Mesodermal cell (in vitro differentiated cells): ENCODE measurements at regions not wholly inside any gene's neighbourhood (a gene's known extent, or its start where the extent isn't known, plus 50 kb on each side); places are given as distances from the start of the nearest gene placed in this dataset.
"Not testable (repeated sequence)": the region's sequence is repeated elsewhere in the genome, so short reads cannot be mapped to it uniquely, and the experiment has no call there.

Experiments
- H3K27ac ChIP-seq: 2 replicates; pipeline ENCODE4 v1.7.0; 2013; ENCODE audit warnings: mild to moderate bottlenecking, low read depth, low read length, moderate library complexity; ENCODE audit not compliant: severe bottlenecking
- H3K36me3 ChIP-seq: 2 replicates; pipeline ENCODE4 v1.7.1; 2013; ENCODE audit warnings: mild to moderate bottlenecking, low read length, moderate library complexity; ENCODE audit not compliant: control insufficient read depth, insufficient read depth
- H3K4me1 ChIP-seq: one replicate; pipeline ENCODE4 v1.7.1; 2013; ENCODE audit warnings: mild to moderate bottlenecking, low read length; ENCODE audit not compliant: insufficient read depth, control insufficient read depth, poor library complexity, severe bottlenecking
- H3K4me3 ChIP-seq: 2 replicates; pipeline ENCODE4 v1.7.0; 2013; ENCODE audit warnings: low read length, control low read depth, mild to moderate bottlenecking; ENCODE audit not compliant: insufficient read depth, poor library complexity, severe bottlenecking; ENCODE audit errors: extremely low read depth
- H3K9me3 ChIP-seq: 2 replicates; pipeline ENCODE4 v1.7.1; 2013; ENCODE audit warnings: mild to moderate bottlenecking, low read length, moderate library complexity; ENCODE audit not compliant: control insufficient read depth
- WGBS, 2 experiments: methylation state at CpG; one replicate each; pipeline ENCODE4 v1.1.5; 2013; ENCODE audit warnings: missing lambda C conversion rate in 2 of 2; ENCODE audit not compliant: insufficient coverage in 2 of 2; 5-methylcytosine and 5-hydroxymethylcytosine counted together

DNA sequence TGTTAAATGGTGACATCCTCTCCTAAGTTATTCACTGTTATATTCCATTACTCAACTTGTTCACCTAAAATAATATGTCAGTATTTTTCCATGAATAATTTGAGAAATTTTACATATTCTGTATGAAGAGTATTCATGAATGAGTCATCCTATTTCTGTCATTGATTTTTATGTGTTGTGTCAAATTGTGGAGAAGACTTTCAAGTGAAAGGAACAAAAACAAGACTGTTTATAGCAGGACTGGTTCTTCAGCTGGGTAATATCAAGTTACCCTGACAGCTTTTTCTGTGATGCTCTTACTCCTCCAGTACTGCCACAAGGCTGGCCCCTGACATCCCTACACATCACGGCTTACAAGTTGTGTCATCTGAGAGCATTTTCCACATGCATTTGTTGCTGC, 847.7 kb downstream of the NCAM2 start:
- no peaks in the 10 kb centered on the region for H3K36me3 ChIP-seq
- H3K4me1 ChIP-seq, result no peaks in the 10 kb centered on the region
- no peak overlapping the region for H3K4me3 ChIP-seq
- no CpG with 5 or more reads among the region's 1 CpG for WGBS, 2 experiments
- H3K9me3 ChIP-seq, result no peaks in the 10 kb centered on the region
- no peak overlapping the region for H3K27ac ChIP-seq

GRCh38 chr21:21851205-21851604, 853.0 kb downstream of the NCAM2 start:
- no peak overlapping the region for H3K27ac ChIP-seq
- H3K4me3 ChIP-seq, result no peak overlapping the region
- no peaks in the 10 kb centered on the region for H3K4me1 ChIP-seq
- H3K9me3 ChIP-seq, result no peaks in the 10 kb centered on the region
- no peaks in the 10 kb centered on the region for H3K36me3 ChIP-seq

- Histone ChIP-seq H3K9me3 (no peaks in the 10 kb centered on the region), H3K27ac (no peak overlapping the region), H3K36me3 (no peaks in the 10 kb centered on the region), H3K4me3 (no peak overlapping the region), H3K4me1 (no peaks in the 10 kb centered on the region)
- WGBS, 2 experiments, result no CpG with 5 or more reads among the region's 3 CpGs
Measured at GRCh38 chr21:21851657-21852056, 853.4 kb downstream of the NCAM2 start.

- H3K36me3 ChIP-seq, result no peaks in the 10 kb centered on the region
- H3K4me3 ChIP-seq, result no peak overlapping the region
- H3K27ac ChIP-seq, result no peak overlapping the region
- no peaks in the 10 kb centered on the region for H3K9me3 ChIP-seq
- 94 to 100% methylated on average over 1 to 2 of the region's 3 CpGs for WGBS, 2 experiments
- H3K4me1 ChIP-seq, result peaks cover 6% of the 10 kb centered on the region
Measured at GRCh38 chr21:21858502-21859334, 860.5 kb downstream of the NCAM2 start.

GRCh38 chr21:21860888-21861287, 862.7 kb downstream of the NCAM2 start:
- H3K4me3 ChIP-seq, result no peak overlapping the region
- H3K9me3 ChIP-seq, result no peaks in the 10 kb centered on the region
- H3K27ac ChIP-seq, result no peak overlapping the region
- H3K4me1 ChIP-seq, result peaks cover 6% of the 10 kb centered on the region
- WGBS, 2 experiments, result no CpG with 5 or more reads among the region's 2 CpGs
- H3K36me3 ChIP-seq, result no peaks in the 10 kb centered on the region

DNA sequence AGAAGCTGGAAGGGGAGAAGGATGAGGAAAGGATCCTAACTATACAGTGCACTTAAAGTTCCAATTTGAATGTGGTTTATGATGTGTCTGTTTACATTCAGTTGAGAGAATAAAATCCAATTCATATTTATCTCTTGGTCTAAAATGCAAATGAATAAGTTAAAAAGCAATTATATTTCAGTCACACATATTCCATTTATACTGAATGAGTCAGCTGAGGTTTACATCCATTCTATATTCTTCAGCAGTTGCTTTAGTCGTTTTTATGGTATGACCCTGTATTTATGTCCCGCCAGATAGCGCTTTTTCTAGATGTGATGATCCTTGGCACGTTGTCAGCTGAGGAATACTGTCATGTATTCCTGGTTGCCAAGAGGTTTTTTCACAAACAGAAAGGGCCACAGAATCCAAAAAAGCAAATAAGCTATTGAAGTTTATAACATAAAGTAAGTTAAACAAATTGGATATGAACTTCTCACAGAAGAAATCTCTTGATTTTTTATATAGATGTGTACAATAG, 866.2 kb downstream of the NCAM2 start:
- Histone ChIP-seq H3K36me3 (no peaks in the 10 kb centered on the region), H3K4me1 (peaks cover 6% of the 10 kb centered on the region), H3K4me3 (no peak overlapping the region), H3K27ac (no peak overlapping the region), H3K9me3 (no peaks in the 10 kb centered on the region)
- 83% methylated on average over 4 of the region's 4 CpGs; no CpG with 5 or more reads in 1 of the 2 experiments for WGBS, 2 experiments

DNA sequence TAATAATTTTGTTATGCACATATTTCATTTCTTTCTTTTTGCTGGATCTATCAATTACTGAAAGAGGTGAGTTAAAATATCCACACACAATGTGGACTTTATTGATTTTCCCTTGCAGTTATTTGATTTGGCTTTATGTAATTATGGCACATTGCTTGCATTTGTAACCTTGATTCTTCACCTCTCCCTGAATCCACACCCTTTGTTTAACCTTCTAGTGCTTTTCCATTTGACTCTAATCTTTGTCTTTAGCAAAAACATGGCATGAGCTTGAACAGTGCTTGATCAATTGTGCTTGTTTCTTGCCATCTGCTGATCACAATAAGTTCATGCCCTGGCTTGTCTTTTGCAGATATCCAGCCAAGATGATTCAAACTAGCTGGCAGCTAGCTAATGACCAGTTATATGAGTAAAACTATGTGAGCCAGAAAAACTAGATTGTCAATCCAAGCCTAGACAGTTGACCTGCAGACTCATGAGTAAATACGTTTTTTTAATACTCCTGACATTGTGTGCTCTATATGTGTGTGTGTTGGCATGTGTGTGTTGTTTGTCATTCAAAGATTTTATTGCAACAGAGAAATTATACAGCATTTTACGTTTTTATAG, 899.2 kb downstream of the NCAM2 start:
- H3K36me3 ChIP-seq, result no peaks in the 10 kb centered on the region
- no peaks in the 10 kb centered on the region for H3K9me3 ChIP-seq
- no peak overlapping the region for H3K27ac ChIP-seq
- WGBS, 2 experiments, result no CpG with 5 or more reads among the region's 2 CpGs
- no peaks in the 10 kb centered on the region for H3K4me1 ChIP-seq
- H3K4me3 ChIP-seq, result no peak overlapping the region

DNA sequence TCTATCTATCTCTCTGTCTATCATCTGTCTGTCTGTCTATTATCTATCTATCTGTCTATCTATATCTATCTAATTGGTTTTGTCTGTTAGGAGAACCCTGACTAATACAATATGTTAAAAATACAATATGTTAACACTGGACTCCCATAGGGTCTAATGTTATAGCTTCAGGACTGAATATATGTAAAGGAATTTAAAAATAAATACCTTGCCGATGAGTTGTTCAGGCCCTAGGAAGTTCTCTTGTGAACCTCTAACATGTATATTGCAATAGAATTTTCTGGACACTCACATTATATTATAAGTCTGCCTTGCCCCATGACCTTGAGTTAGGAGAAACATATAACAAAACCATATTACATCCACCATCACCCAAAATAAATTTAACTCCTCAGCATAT, 900.6 kb downstream of the NCAM2 start:
- Histone ChIP-seq H3K27ac (no peak overlapping the region), H3K4me3 (no peak overlapping the region), H3K36me3 (no peaks in the 10 kb centered on the region), H3K9me3 (no peaks in the 10 kb centered on the region), H3K4me1 (no peaks in the 10 kb centered on the region)
- no CpG with 5 or more reads among the region's 1 CpG for WGBS, 2 experiments

- not testable (repeated sequence) for H3K9me3 ChIP-seq, H3K36me3 ChIP-seq, H3K27ac ChIP-seq, H3K4me1 ChIP-seq, H3K4me3 ChIP-seq
- WGBS, 2 experiments, result 90 to 95% methylated on average over 16 to 17 of the region's 28 CpGs
Measured at GRCh38 chr21:21902416-21902815, 904.2 kb downstream of the NCAM2 start.

DNA sequence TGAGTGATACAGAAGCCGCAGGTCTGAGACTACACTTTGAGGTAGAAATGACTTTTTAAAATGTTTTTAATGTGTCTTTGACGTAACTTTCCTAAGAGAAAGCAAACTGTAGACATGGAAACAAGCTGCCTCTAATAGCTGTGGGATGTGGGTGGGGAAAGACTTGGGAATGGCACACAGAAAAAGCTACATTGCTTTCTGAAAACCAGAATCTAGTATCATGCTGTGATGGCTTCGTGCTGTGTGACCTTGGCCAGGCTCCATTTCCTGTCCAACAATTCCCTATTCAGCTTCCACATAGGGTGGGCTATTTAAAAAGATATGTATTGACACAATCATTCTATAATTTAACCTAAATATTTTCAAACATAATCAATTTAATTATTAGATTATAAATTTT, 909.1 kb downstream of the NCAM2 start:
- no peaks in the 10 kb centered on the region for H3K36me3 ChIP-seq
- H3K4me1 ChIP-seq, result no peaks in the 10 kb centered on the region
- 74 to 80% methylated on average over 2 of the region's 3 CpGs for WGBS, 2 experiments
- no peak overlapping the region for H3K27ac ChIP-seq
- no peak overlapping the region for H3K4me3 ChIP-seq
- H3K9me3 ChIP-seq, result no peaks in the 10 kb centered on the region

- no peak overlapping the region for H3K27ac ChIP-seq
- no peak overlapping the region for H3K4me3 ChIP-seq
- H3K9me3 ChIP-seq, result no peaks in the 10 kb centered on the region
- WGBS, 2 experiments, result no CpG with 5 or more reads among the region's 2 CpGs
- H3K4me1 ChIP-seq, result no peaks in the 10 kb centered on the region
- H3K36me3 ChIP-seq, result no peaks in the 10 kb centered on the region
Measured at GRCh38 chr21:21915816-21916215, 917.6 kb downstream of the NCAM2 start.
